H1 (cell line): ENCODE measurements at regions not wholly inside any gene's neighbourhood (a gene's known extent, or its start where the extent isn't known, plus 50 kb on each side); places are given as distances from the start of the nearest gene placed in this dataset.
A peak's percentile ranks its signal among the peaks of the same experiment; 100 is the strongest.

Source experiments
- CTCF ChIA-PET: fragments of 300-600 bp; sonication (Branson Sonifier 250); formaldehyde crosslinking; loops from one replicate; lab custom pipeline; 2021; ENCODE audit not compliant: partially characterized antibody; lab: Charles Lee
- POLR2A ChIA-PET: fragments of 300-600 bp; sonication (Branson Sonifier 250); formaldehyde crosslinking; loops from one replicate; lab custom pipeline; 2021; ENCODE audit warnings: inconsistent platforms; ENCODE audit not compliant: partially characterized antibody; lab: Charles Lee
- DNase-seq, 2 experiments: peaks; one replicate each; pipeline versions ENCODE4 v3.0.0 to v3.0.0-alpha.2; 2010 to 2022; ENCODE audit warnings: low spot score in 2 of 2, low read depth in 1 of 2, mixed read lengths in 1 of 2
- FAIRE-seq: peaks from 2 replicates; lab custom pipeline; 2011; peaks lifted over from hg19 to GRCh38; lab: Jason Lieb, UNC
- H2AFZ ChIP-seq: 2 replicates; pipeline ENCODE4 v1.8.1; 2012; ENCODE audit warnings: low read length, inconsistent platforms
- H2AK5ac ChIP-seq: 2 replicates; pipeline ENCODE4 v1.6.1; 2013; ENCODE audit warnings: low read depth, low read length
- H2BK120ac ChIP-seq: replicated peaks from 2 replicates; pipeline ENCODE3; 2013; ENCODE audit warnings: low read depth, low read length, inconsistent platforms
- H2BK12ac ChIP-seq: 2 replicates; pipeline ENCODE4 v1.6.1; 2013; ENCODE audit warnings: low read depth, low read length
- H2BK15ac ChIP-seq: 2 replicates; pipeline ENCODE4 v1.6.1; 2013; ENCODE audit warnings: low read length
- H2BK20ac ChIP-seq: 2 replicates; pipeline ENCODE4 v1.6.1; 2013; ENCODE audit warnings: low read length
- H2BK5ac ChIP-seq: 2 replicates; pipeline ENCODE4 v1.6.1; 2013; ENCODE audit warnings: low read depth, low read length
- H3K14ac ChIP-seq: 2 replicates; pipeline ENCODE4 v1.6.1; 2013; ENCODE audit warnings: inconsistent platforms; ENCODE audit not compliant: insufficient read length
- H3K18ac ChIP-seq: 2 replicates; pipeline ENCODE4 v1.6.1; 2013; ENCODE audit warnings: low read length; ENCODE audit errors: extremely low read depth
- H3K23ac ChIP-seq: 2 replicates; pipeline ENCODE4 v1.6.1; 2013; ENCODE audit warnings: inconsistent platforms; ENCODE audit not compliant: insufficient read length
- H3K23me2 ChIP-seq: 2 replicates; pipeline ENCODE4 v1.6.1; 2013; ENCODE audit warnings: low read depth, low read length
- H3K27ac ChIP-seq: 2 replicates; pipeline ENCODE4 v1.6.1; 2011; ENCODE audit warnings: low read depth, low read length, inconsistent platforms
- H3K27me3 ChIP-seq, 4 experiments: replicated peaks in 1 of 4; 1 replicate in 1 of 4; 2 replicates in 3 of 4; pipeline versions ENCODE4 v1.6.1 to v1.8.1; 2011 to 2013; ENCODE audit warnings: low read length in 3 of 4, mild to moderate bottlenecking in 3 of 4, inconsistent platforms in 2 of 4, mixed read lengths in 2 of 4, moderate library complexity in 1 of 4; ENCODE audit not compliant: control insufficient read depth in 3 of 4, insufficient read depth in 3 of 4; ENCODE audit errors: extremely low read depth in 1 of 4
- H3K36me3 ChIP-seq, 4 experiments: 2 replicates each; pipeline versions ENCODE4 v1.6.1 to v1.8.1; 2011 to 2013; ENCODE audit warnings: mild to moderate bottlenecking in 4 of 4, low read length in 3 of 4, moderate library complexity in 2 of 4, control low read depth in 1 of 4, inconsistent platforms in 1 of 4; ENCODE audit not compliant: insufficient read depth in 4 of 4, control insufficient read depth in 2 of 4
- H3K4ac ChIP-seq: replicated peaks from 2 replicates; pipeline ENCODE3; 2013; ENCODE audit warnings: low read length, low read depth, mixed read lengths, inconsistent platforms; ENCODE audit not compliant: insufficient read length
- H3K4me1 ChIP-seq, 4 experiments: replicated peaks in 1 of 4; 1 replicate in 1 of 4; 2 replicates in 3 of 4; pipeline versions ENCODE4 v1.6.1 to v1.8.1; 2011 to 2013; ENCODE audit warnings: low read length in 3 of 4, inconsistent platforms in 2 of 4, mixed read lengths in 1 of 4; ENCODE audit not compliant: insufficient read depth in 4 of 4, control insufficient read depth in 3 of 4
- H3K4me2 ChIP-seq, 2 experiments: 2 replicates each; pipeline versions ENCODE4 v1.6.1 to v1.8.1; 2011 to 2013; ENCODE audit warnings: low read depth in 2 of 2, low read length in 2 of 2, control low read depth in 1 of 2, inconsistent platforms in 1 of 2, mild to moderate bottlenecking in 1 of 2; ENCODE audit not compliant: insufficient read depth in 1 of 2
- H3K4me3 ChIP-seq, 4 experiments: fragments of 200-600, 300-600 bp in 1 of 4; sonication (generic), shearing (Covaris generic), sonication (Bioruptor Twin) in 1 of 4; 2 replicates each; pipeline versions ENCODE4 v1.5.1 to v1.8.1; 2011 to 2016; ENCODE audit warnings: low read length in 4 of 4, low read depth in 3 of 4, control low read depth in 2 of 4, inconsistent platforms in 2 of 4, mild to moderate bottlenecking in 2 of 4, mixed read lengths in 1 of 4, moderate library complexity in 1 of 4; ENCODE audit not compliant: insufficient read depth in 2 of 4; ENCODE audit errors: extremely low read depth in 1 of 4
- H3K56ac ChIP-seq: replicated peaks from 2 replicates; pipeline ENCODE3; 2013; ENCODE audit warnings: low read depth, mild to moderate bottlenecking, mixed read lengths, low read length, inconsistent platforms; ENCODE audit not compliant: insufficient read length
- H3K79me1 ChIP-seq: 2 replicates; pipeline ENCODE4 v1.6.1; 2013; ENCODE audit warnings: low read depth, low read length, control low read depth
- H3K79me2 ChIP-seq, 2 experiments: 2 replicates each; pipeline versions ENCODE4 v1.6.1 to v1.8.1; 2012 to 2013; ENCODE audit warnings: low read length in 2 of 2, mild to moderate bottlenecking in 2 of 2, inconsistent platforms in 1 of 2; ENCODE audit not compliant: insufficient read depth in 2 of 2, control insufficient read depth in 1 of 2
- H3K9ac ChIP-seq, 4 experiments: replicated peaks in 1 of 4; 1 replicate in 1 of 4; 2 replicates in 3 of 4; pipeline versions ENCODE4 v1.6.1 to v1.8.1; 2011 to 2013; ENCODE audit warnings: low read depth in 3 of 4, low read length in 3 of 4, control low read depth in 2 of 4, mild to moderate bottlenecking in 2 of 4, moderate library complexity in 2 of 4, inconsistent platforms in 1 of 4; ENCODE audit errors: extremely low read depth in 1 of 4
- H3K9me3 ChIP-seq, 2 experiments: 2 replicates each; pipeline versions ENCODE4 v1.6.1 to v1.8.1; 2012 to 2013; ENCODE audit warnings: mild to moderate bottlenecking in 2 of 2, moderate library complexity in 2 of 2, control low read depth in 1 of 2, inconsistent platforms in 1 of 2, low read depth in 1 of 2, low read length in 1 of 2, mixed read lengths in 1 of 2; ENCODE audit not compliant: insufficient read depth in 2 of 2
- H4K20me1 ChIP-seq, 2 experiments: replicated peaks in 1 of 2; 2 replicates each; pipeline versions ENCODE3 to v1.8.1; 2011 to 2013; ENCODE audit warnings: inconsistent platforms in 2 of 2, low read length in 2 of 2, mild to moderate bottlenecking in 1 of 2; ENCODE audit not compliant: insufficient read depth in 2 of 2, control insufficient read depth in 1 of 2
- H4K5ac ChIP-seq: 2 replicates; pipeline ENCODE4 v1.6.1; 2013; ENCODE audit warnings: low read length, low read depth, mixed read lengths, inconsistent platforms; ENCODE audit not compliant: insufficient read length
- H4K8ac ChIP-seq: 2 replicates; pipeline ENCODE4 v1.8.0; 2013; ENCODE audit warnings: mild to moderate bottlenecking, moderate library complexity, low read length, inconsistent platforms; ENCODE audit not compliant: insufficient read depth; ENCODE audit errors: extremely low read depth
- H4K91ac ChIP-seq: replicated peaks from 2 replicates; pipeline ENCODE3; 2013; ENCODE audit warnings: low read length, mixed read lengths, inconsistent platforms; ENCODE audit not compliant: insufficient read length
- ATF2 ChIP-seq: IDR thresholded peaks from 2 replicates; pipeline ENCODE4 v1.6.1; 2012; ENCODE audit warnings: low read length, inconsistent platforms
- BCL11A ChIP-seq, 2 experiments: IDR thresholded peaks; one replicate each; pipeline ENCODE4 v1.6.1; 2011; ENCODE audit warnings: low read depth in 2 of 2, low read length in 2 of 2, mild to moderate bottlenecking in 2 of 2
- CBX8 ChIP-seq: fragments of 300-800, 300-1000 bp; sonication (generic); IDR thresholded peaks from 2 replicates; pipeline ENCODE4 v1.7.1; 2016; ENCODE audit warnings: low read depth, low read length, borderline replicate concordance
- E2F6 ChIP-seq: IDR thresholded peaks from 2 replicates; pipeline ENCODE4 v1.6.1; 2012; ENCODE audit warnings: inconsistent platforms
- EP300 ChIP-seq, 2 experiments: IDR thresholded peaks; 1 replicate in 1 of 2; 2 replicates in 1 of 2; pipeline ENCODE4 v1.6.1; 2011 to 2012; ENCODE audit warnings: low read depth in 2 of 2, low read length in 2 of 2, mild to moderate bottlenecking in 2 of 2, borderline replicate concordance in 1 of 2, inconsistent platforms in 1 of 2, moderate library complexity in 1 of 2
- EZH2 ChIP-seq: fragments of 200-600 bp; sonication (generic); IDR thresholded peaks from 2 replicates; pipeline ENCODE4 v1.7.1; 2012; ENCODE audit warnings: low read depth, mild to moderate bottlenecking, moderate library complexity, low read length, inconsistent platforms; ENCODE audit not compliant: severe bottlenecking
- JUN ChIP-seq: IDR thresholded peaks from 2 replicates; pipeline ENCODE4 v1.6.1; 2011; ENCODE audit warnings: low read depth, mild to moderate bottlenecking, improper control_type of control experiment, low read length
- KDM4A ChIP-seq: IDR thresholded peaks from one replicate; pipeline ENCODE4 v1.7.1; 2012; ENCODE audit warnings: low read depth, mild to moderate bottlenecking, moderate library complexity, low read length, inconsistent platforms; ENCODE audit not compliant: severe bottlenecking
- ZNF274 ChIP-seq: IDR thresholded peaks from 2 replicates; pipeline ENCODE4 v1.7.0; 2012; ENCODE audit warnings: low read length, borderline replicate concordance; ENCODE audit errors: extremely low read depth
- WGBS, 2 experiments: shearing (Covaris generic) in 1 of 2; methylation state at CpG; one replicate each; pipeline versions ENCODE4 v1.1.6 to v1.1.7; 2013 to 2015; ENCODE audit warnings: low lambda C conversion rate in 2 of 2, mixed read lengths in 2 of 2, inconsistent platforms in 1 of 2, low coverage in 1 of 2, missing lambda C conversion rate in 1 of 2; ENCODE audit not compliant: insufficient replicate concordance in 2 of 2, insufficient coverage in 1 of 2, insufficient read length in 1 of 2; ENCODE audit errors: extremely low coverage in 1 of 2, missing lambda C conversion rate in 1 of 2; 5-methylcytosine and 5-hydroxymethylcytosine counted together

- Histone ChIP-seq H3K27ac (no peak overlapping the region), H2BK15ac (no peak overlapping the region), H4K5ac (no peak overlapping the region), H4K20me1 (no peaks in the 10 kb centered on the region), H3K4ac (no peak overlapping the region), H2BK12ac (no peak overlapping the region), H2BK5ac (no peak overlapping the region), H3K79me2 (no peaks in the 10 kb centered on the region), H3K9me3 (no peaks in the 10 kb centered on the region), H2AFZ (peak overlapping the region; percentile 90; the same call in 1 of the 2 replicates), H3K4me3 (no peak overlapping the region), H3K56ac (no peak overlapping the region), H3K4me1 (no peaks in the 10 kb centered on the region), H3K27me3 (no peaks in the 10 kb centered on the region), H4K91ac (no peak overlapping the region), H2AK5ac (no peak overlapping the region), H3K4me2 (no peak overlapping the region), H3K18ac (no peak overlapping the region), H3K23ac (no peak overlapping the region), H3K9ac (no peak overlapping the region), H3K23me2 (no peaks in the 10 kb centered on the region), H2BK120ac (no peak overlapping the region), H4K8ac (peak overlapping the region; percentile 81; the same call in 1 of the 2 replicates), H2BK20ac (no peak overlapping the region), H3K36me3 (no peaks in the 10 kb centered on the region), H3K79me1 (no peaks in the 10 kb centered on the region), H3K14ac (no peak overlapping the region)
- DNase-seq = peak; percentile 1 to 41
- 79% methylated on average over 16 of the region's 17 CpGs; no CpG with 5 or more reads in 1 of the 2 experiments for WGBS, 2 experiments
- no peak for FAIRE-seq
- CTCF ChIA-PET = interaction anchor here (0.6 kb wide), 1 partner anchor 325 kb away, joined by 3 read pairs; no protein-coding TSS in a partner anchor
- POLR2A ChIA-PET = no interaction called here
- no peak for TF ChIP-seq KDM4A
- no peak for TF ChIP-seq JUN
- no peak for TF ChIP-seq EZH2
- TF ChIP-seq ATF2 = no peak
- TF ChIP-seq EP300 (IDR thresholded peaks at IDR 0.05; ENCODE audit: borderline replicate concordance in 1 of 2, low read depth in 2 of 2, low read length in 2 of 2) = no peak
- no peak for TF ChIP-seq ZNF274
- TF ChIP-seq E2F6 = no peak
- no peak for TF ChIP-seq BCL11A (IDR thresholded peaks at IDR 0.05; ENCODE audit: low read depth in 2 of 2, low read length in 2 of 2)
- no peak for TF ChIP-seq CBX8
Measured at GRCh38 chr15:37550360-37551024, 383.9 kb upstream of the TMCO5A start.
